GM18508 (cell line): ENCODE measurements at regions not wholly inside any gene's neighbourhood (a gene's known extent, or its start where the extent isn't known, plus 50 kb on each side); places are given as distances from the start of the nearest gene placed in this dataset.
"Not testable (repeated sequence)": the region's sequence is repeated elsewhere in the genome, so short reads cannot be mapped to it uniquely, and the experiment has no call there.

Experiments used
- ATAC-seq: cut with Tn5 transposase; IDR thresholded peaks from one replicate; pipeline ENCODE4 v1.9.1; 2021; ENCODE audit warnings: moderate number of reproducible peaks; ENCODE audit not compliant: insufficient read depth, unreplicated experiment

DNA sequence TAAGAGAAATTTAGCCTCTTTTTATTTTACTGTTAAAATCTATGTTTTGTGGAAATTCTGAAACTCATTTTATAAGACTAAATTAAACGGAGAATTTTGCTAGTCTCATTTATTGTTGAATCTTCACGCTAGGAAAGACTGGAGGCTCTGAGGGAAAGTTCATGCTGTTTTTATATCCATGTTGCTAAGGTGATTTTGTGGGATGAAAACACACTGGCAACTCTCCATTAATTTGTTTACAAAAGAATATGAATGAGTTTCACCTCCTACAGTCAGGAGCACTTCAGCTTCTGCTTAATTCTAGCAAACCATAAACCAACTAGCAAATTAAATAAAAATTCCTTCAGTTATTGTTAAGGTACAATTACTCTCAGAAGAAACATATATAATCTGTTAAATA lies 195.4 kb downstream of the RAP2B start:
- no peak for ATAC-seq

GRCh38 chr3:153369561-153370374 lies 207.7 kb downstream of the RAP2B start:
- ATAC-seq = no peak

DNA sequence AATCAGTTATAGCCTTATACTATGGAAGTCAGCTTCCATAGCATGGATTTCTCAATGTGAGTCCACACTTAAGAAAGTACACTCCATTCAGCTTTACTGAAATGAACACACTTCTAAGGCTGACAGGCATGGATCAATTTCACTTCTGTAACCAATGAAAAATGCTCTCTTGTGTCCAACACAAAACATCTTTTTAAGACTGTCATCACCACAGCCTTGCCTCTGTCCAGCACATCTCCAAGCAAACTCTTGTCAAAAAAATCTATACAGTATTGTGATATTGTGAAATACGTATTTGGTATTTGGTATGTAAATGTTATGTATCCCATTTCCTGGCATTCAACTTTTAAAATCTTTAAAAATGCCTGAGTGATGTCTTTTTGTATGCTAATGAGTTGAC lies 208.7 kb downstream of the RAP2B start:
- no peak for ATAC-seq

GRCh38 chr3:153372326-153372725 lies 210.3 kb downstream of the RAP2B start:
- ATAC-seq = no peak

- ATAC-seq = no peak
Observed at GRCh38 chr3:153373606-153374005, 211.6 kb downstream of the RAP2B start.

DNA sequence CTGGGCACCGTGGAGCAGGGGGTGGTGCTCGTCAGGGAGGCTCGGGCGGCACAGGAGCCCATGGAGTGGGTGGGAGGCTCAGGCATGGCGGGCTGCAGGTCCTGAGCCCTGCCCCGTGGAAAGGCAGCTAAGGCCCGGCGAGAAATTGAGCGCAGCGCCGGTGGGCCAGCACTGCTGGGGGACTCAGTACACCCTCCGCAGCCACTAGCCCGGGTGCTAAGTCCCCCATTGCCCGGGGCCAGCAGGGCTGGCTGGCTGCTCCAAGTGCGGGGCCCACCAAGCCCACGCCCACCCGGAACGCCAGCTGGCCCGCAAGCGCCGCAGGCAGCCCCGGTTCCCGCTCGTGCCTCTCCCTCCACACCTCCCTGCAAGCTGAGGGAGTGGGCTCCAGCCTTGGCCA lies 216.3 kb downstream of the RAP2B start:
- not testable (repeated sequence) for ATAC-seq

DNA sequence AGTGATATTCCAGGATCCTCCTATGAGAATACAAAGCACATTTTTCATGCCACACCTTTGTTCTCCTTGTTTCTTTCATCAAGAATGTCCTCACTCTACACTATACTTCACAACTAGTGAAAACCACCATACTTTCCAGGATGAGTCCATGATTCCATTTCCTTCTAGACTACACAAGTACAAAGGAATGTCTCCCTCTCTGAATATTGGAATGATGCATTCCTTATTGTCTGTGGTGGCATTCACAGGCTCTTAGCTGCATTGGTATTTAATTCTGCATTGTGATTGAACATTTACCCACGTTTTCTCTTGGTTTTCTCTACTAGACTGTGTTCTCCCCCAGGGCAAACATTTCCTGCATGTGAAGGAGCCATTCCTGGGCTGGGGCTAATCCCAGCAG lies 217.5 kb downstream of the RAP2B start:
- no peak for ATAC-seq

DNA sequence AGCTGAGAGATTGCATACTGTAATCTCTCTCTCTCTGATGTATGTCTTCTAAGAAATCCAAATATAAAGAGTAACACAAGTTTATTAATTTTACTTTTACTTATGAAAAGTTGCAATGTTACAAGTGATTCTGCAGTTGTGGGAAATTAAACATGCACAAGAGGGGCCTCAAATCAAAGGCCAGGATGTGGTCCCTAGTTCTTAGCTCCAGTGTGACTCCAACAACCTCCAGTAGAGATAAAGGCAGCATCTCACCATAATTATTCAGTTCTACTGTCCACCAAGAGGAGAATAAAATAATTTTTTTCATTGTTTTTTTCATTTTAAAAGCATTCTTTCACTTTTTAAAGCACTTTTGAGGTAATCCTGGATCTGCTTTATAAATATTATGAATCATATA lies 223.3 kb downstream of the RAP2B start:
- ATAC-seq = no peak

DNA sequence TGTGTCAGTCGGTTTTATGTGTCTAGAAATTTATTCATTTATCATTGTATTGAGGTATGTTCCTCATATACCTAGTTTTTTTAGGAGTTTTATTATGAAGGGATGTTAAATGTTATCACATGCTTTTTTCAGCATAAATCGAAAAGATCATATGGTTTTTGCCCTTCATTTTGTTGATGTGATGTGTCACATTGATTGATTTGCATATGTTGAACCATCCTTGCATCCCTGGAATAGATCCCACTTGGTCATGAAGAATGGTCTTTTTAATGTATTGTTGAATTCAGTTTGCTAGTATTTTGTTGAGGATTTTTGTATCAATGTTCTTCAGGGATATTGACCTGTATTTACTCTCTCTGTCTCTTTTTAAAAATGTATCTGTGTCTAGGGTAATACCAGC lies 230.3 kb downstream of the RAP2B start:
- no peak for ATAC-seq

DNA sequence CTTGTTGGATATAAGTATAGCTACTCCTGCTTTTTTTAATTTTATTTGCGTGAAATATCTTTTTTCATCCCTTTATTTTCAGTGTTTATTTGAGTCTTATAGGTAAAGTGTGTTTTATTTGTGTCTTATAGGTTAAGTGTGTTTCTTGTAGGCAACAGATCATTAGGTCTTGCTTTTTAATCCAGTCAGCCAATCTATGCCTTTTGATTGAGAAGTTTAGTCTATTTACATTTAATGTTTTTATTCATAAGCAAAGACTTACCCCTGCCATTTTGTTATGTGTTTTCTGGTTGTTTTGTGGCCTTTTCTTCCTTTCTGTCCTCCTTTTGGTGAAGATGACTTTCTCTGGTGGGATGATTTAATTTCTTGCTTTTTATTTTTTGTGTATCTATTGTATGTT lies 232.0 kb downstream of the RAP2B start:
- ATAC-seq = no peak

DNA sequence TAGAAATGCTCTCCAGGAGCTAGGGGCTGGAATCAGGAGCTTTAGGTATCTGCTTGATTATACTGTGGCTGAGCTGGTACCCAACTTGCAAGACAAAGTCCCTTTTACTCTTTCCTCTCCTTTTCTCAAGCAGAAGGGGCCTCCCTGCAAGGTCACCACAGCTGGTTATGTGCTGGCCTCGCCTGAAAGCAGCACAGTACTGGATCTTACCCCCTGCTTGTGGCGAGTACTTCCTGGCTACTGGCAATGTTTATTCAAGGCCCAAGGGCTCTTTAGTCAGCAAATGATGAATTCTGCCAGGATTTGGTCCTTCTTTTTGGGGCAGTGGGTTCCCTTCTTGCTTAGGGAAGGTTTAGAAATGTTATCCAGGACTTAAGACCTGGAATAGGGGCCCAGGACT lies 234.6 kb downstream of the RAP2B start:
- ATAC-seq = no peak

DNA sequence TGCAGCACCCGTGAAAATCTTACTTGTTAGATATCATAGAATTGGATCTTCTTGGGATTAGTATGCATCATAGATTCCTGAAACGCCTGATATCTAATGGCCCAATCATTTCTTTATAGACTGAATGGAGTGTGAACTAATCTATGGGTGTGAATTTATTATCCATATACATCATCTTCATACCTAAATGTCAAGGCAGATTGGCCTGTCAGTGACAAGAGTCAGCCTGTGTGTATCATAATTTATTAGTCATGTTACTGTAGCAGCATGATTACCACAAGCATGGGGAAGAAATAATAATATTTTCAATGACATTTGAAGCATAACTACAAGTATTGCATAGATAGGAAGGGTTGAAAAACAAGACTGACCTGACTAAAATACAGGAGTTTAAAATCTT lies 235.8 kb downstream of the RAP2B start:
- ATAC-seq = no peak

DNA sequence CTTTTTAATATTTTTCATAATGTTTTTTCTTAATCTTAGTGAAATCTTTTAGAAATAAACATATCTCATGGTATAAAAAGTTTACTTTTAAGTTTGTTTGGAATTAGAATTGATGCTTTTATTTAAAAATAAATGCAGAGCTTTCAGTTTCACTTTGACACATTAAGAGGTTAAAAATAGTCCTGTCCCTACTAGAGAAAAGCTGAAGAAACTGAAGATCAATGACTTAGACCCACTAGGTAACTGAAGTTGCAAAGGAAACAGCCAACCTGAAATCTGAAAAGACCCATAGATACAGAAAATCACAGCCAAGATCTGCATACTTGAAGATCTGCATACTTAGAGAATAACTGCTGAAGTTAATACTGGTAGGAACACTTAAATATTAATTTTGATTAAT lies 237.6 kb downstream of the RAP2B start:
- ATAC-seq = peak; percentile 91

- ATAC-seq = no peak
Observed at GRCh38 chr3:153400641-153401040, 238.6 kb downstream of the RAP2B start.

DNA sequence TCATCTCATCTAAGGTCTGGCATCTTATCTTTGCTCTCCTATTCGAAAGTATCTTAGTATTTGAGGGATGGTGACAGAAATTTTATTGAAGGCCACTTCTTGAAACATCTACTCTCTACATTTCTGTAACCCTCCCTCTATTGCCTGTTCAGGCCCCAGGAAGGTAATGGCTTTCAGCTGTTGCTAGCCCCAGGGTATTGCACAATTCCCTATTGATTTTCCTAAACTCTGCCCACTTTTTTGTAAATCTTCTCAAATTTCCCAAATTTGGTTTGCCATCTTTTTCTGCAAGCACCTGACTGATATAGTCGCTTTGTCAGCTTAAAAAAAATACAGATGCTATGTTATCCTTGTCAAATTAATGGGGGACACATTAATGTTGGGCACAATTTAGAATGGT lies 242.1 kb downstream of the RAP2B start:
- ATAC-seq = no peak

DNA sequence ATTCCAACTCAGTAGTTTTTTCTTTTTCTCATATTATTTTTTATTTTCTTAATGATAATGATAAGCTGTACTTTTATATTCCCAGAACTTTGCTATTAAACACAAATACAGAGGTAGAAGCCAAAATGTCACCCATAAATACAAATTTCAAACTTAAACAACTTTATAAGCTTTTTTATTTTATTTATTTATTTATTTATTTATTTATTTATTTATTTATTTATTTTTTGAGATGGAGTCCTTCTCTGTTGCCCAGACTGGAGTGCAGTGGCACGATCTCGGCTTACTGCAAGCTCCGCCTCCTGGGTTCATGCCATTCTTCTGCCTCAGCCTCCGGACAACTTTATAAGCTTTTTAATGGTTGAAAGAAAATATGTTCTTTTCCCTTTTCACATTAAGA lies 243.3 kb downstream of the RAP2B start:
- not testable (repeated sequence) for ATAC-seq

DNA sequence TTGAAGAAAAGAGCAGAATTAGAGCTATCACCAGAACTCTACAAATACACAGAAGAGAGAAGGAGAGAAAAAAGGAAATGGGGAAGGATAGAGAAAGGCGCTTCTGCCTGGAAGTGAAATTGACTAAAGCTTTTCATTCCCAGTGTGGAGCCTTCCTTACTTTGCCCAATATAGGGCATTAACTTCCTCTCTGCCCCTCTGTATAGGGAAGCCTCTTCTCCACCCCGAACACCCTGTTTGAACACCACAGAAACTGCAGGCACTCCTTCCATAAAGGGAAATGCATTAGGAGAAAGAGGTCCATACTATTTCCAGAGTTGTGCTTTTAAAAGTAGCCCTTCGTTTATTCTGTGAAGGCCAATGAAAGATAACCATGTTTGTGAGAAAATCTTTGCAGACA lies 248.5 kb downstream of the RAP2B start:
- no peak for ATAC-seq

DNA sequence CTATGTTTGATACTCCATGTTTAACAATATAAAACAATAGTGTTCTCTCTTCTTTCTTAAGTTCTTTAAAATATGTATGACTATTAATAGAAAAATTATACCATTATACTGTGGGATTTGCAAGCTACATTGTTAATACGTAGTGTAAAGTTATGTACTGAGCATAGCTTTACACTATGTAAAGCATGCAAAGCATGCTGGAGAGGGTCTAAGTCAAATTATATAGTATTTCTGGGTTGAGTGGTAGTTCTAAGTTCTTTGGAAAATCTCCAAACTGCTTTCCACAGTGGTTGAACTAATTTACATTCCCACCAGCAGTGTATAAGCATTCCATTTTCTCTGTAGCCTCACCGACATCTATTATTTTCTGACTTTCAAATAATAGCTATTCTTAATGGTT lies 253.0 kb downstream of the RAP2B start:
- ATAC-seq = no peak

DNA sequence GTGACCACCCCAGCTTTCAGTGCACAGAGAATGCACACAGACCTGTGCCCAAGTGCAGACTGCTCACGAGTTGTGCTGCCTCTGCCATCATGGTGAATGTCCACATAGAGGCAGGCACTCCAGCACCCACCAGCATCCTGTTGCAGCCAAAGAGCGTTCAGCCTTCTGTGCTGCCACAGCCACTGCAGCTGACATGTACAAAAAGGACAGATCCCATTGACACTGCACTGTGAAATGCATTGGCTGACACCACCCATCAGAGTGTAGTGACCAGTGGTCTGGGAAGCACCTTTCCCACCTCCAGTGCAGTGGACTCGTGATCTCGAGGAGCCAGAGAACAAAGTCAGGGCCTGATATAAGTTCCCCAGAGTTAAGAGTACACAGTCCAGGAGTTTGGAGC lies 260.3 kb downstream of the RAP2B start:
- no peak for ATAC-seq

DNA sequence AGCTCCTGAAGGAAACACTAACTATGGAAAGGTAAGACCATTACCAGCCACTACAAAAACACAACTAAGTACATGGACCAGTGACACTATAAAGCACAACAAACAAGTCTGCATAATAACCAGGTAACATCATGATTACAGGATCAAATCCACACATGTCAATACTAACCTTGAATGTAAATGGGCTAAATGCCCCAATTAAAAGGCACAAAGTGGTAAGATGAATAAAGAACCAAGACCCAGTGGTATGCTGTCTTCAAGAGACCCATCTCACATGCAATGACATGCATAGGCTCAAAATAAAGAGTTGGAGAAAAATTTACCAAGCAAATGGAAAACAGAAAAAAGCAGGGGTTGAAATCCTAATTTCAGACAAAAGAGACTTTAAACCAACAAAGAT lies 261.8 kb downstream of the RAP2B start:
- ATAC-seq = not testable (repeated sequence)

GRCh38 chr3:153426344-153426743 lies 264.3 kb downstream of the RAP2B start:
- ATAC-seq = no peak

GRCh38 chr3:153426803-153427202 lies 264.8 kb downstream of the RAP2B start:
- no peak for ATAC-seq

- no peak for ATAC-seq
Observed at GRCh38 chr3:153429821-153430220, 267.8 kb downstream of the RAP2B start.
